NCI-H1930 (cell line): ENCODE measurements at regions not wholly inside any gene's neighbourhood (a gene's known extent, or its start where the extent isn't known, plus 50 kb on each side); places are given as distances from the start of the nearest gene placed in this dataset.

Source experiments
- DNase-seq, 2 experiments: peaks; one replicate each; lab custom pipeline; 2025; lab: John Stamatoyannopoulos, UW

- DNase-seq = no peak
Observed at GRCh38 chr2:223701761-223702160, 99.6 kb upstream of the SCG2 start.

- no peak for DNase-seq
Observed at GRCh38 chr2:223700221-223700620, 98.1 kb upstream of the SCG2 start.

DNA sequence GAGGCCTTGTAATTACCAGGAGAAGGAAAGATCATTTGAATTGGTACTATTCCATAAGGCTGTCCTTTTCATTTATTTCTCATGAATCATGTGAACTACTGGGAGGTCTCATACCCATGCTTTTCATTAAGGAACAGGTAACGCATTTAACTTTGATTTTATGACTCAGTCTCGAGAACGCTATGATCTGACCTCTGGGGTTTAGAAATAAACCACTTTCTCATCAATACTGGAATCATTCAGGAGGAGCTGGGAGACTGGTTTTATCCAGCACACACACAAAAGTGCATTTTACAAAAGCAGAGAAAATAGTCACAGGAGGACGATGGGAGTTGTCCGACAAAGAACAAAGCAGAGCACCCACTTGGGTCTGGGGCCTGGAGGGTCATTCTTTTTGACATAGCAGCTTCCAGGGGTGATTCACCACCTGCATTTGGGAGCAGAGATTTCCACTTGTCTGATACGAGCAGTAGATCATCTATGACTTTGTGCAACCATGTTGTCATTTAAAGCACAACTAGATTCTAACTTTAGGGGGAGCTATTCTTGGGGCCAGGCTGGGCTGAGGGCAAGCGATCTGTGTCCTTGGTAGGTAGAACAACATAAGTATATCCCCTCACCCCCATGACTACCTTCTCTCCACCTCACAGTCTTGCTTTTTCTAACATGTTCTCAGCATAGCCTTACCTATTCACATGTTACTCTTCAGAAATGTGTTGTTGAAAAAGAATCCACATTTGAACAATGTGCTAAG is 95.9 kb upstream of the SCG2 start:
- no peak for DNase-seq

- DNase-seq = no peak
Observed at GRCh38 chr2:223697316-223697891, 95.2 kb upstream of the SCG2 start.

GRCh38 chr2:223696719-223697118 is 94.6 kb upstream of the SCG2 start:
- DNase-seq = peak in 1 of 2 experiments; percentile 11

DNA sequence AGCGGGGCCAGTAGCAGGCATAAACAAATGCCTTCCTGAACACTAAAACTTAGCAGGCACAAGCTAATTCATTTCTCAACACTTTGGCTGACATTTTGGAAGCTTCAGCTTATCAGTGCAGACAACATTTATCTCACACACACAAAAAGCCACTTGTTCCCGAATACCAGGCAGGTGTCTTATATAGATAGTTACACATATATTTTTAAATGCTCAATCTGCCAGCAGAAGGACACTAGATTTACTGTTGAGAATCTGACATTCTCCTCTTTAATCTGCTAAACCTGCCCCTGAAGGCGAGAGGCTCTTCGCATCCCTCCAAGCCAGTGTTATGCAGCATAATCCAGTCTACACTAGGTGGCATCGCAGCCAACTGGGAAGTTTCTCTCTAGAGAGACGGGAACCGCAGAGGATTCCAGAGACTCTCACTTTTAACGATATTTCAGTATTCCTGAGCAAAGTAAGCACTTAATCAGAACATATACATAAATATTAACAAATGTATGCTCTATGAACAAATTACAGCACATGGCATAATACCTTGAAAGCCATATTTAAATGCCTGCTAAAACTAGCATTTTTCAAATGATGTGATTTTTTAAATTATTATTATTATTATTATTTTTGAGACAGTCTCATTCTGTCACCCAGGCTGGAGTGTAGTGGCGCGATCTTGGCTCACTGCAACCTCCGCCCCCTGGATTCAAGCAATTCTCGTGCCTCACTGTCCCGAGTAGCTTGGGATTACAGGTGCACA is 90.2 kb upstream of the SCG2 start:
- DNase-seq = no peak

DNA sequence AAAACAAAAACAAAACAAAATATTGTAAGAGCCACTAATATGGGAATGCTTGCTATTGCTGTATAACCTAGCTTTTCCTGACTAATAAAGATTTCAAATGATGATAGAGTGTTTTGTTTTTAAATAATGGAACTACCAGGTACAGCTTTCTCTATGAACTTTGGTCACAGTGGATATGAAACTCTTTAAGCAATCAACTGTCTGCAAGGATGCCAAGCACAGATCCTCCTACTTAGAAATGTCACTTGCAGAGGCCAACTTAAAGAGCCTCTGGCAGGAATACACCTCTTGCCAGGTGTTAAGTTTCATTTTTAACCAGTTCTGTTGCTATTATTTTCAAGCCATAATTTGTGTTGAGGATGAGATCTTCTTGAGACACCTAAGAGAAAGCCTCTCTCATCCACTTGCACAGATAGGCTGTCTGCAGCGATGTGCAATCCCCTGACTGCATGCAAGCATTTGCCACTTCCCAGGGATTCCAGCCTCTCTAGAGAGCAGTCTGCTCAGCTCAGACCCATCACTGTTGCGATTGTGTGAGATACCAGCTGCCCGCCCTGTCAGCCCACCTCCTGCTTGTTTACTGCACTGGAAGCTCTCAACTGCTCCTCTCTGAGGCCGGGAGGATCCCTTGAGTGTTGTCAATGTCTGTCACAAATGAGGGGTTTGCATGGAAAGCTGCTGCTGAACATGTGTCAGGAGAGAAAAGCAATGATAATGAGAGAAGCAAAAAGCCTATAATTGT is 86.1 kb upstream of the SCG2 start:
- DNase-seq = peak in 1 of 2 experiments; percentile 20

GRCh38 chr2:223681125-223681524 is 79.0 kb upstream of the SCG2 start:
- DNase-seq = no peak

DNA sequence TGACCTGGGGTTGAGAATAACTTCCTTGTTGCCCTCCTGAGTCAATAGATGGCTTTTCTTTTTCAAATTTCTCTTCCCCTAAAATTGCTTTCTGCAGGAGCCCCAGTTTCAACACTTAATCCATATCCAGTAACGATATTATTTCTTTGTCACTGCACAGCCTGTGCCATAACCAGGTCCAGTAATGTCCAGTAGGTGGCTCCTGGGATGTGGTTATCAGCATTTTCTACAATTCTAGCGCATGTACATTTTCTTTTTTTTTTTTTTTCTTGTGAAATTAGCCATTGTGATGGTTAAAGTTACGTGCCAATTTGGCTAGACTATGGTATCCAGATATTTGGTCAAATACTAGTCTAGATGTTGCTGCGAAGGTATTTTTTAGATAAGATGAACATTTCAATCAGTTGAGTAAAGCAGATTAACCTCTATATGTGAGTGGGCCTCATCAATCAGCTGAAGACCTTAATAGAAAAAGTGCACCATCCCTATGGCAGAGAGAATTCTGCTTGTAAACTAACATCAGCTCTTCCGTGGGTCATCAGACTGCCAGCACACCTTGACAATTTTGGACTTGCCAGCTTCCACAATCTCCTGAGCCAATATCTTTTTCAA is 72.9 kb upstream of the SCG2 start:
- DNase-seq = no peak

- DNase-seq = no peak
Observed at GRCh38 chr2:223669453-223670225, 67.5 kb upstream of the SCG2 start.

DNA sequence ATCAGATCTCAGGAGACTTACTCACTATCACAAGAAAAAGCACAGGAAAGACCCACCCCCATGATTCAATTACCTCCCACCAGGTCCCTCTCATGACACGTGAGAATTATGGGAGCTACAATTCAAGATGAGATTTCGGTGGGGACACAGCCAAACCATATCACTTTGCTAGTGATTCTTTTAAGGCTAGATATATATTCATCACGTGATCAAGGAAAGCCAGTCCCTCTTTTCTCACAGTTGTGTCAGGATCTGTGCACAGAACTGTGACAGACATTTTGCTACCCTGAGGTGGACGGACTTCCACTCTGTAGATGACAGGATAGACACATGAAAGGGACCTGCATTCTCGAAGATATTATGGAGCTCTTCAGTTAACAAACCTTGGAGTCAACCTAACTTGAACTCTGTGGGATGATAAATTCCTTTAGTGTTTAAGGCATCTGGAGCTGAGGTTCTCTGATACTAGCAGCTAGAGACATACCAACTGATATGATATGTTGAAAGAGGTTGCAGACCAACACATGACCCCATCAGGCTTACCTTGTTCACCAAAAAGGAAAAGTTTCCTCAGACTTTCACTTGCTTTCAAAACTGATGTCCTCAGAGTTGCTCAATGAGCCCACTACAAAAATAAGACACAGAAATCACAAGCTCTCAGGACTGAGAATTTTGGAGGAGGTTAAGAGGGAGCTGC is 66.3 kb upstream of the SCG2 start:
- no peak for DNase-seq

GRCh38 chr2:223654384-223654915 is 52.3 kb upstream of the SCG2 start:
- DNase-seq = no peak

DNA sequence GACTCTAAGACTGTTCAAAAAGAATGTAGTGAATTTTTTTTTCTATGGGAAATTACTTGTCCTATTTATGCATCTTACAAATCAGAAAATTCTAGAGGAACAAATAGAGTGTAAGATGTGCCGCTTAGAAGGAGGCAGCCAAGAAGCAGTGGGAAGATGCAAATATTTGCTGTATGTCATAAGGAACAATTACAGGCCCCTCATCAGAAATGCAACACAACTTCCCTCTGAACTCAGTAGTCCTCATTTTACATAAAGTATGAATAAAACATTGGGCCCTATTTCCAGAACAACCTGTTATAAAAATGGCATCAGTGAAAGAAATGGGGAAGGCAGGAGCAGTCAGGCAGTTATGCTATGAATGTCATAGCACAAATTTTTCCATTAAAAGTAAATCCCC is 50.7 kb upstream of the SCG2 start:
- no peak for DNase-seq

- DNase-seq = no peak
Observed at GRCh38 chr2:223652122-223652521, 50.0 kb upstream of the SCG2 start.
